Mononuclear cell (primary cell): ENCODE measurements at regions not wholly inside any gene's neighbourhood (a gene's known extent, or its start where the extent isn't known, plus 50 kb on each side); places are given as distances from the start of the nearest gene placed in this dataset.
"Not testable (repeated sequence)": the region's sequence is repeated elsewhere in the genome, so short reads cannot be mapped to it uniquely, and the experiment has no call there.

Source experiments
- H3K27me3 ChIP-seq: 2 replicates; pipeline ENCODE4 v1.6.0; 2011; ENCODE audit warnings: low read length, control low read depth; ENCODE audit not compliant: insufficient read depth
- H3K4me1 ChIP-seq: 2 replicates; pipeline ENCODE4 v1.5.1; 2011; ENCODE audit warnings: mild to moderate bottlenecking, low read length, control low read depth; ENCODE audit not compliant: insufficient read depth
- H3K4me3 ChIP-seq: 2 replicates; pipeline ENCODE4 v1.5.1; 2011; ENCODE audit warnings: mild to moderate bottlenecking, low read length, moderate library complexity
- H3K9me3 ChIP-seq: 2 replicates; pipeline ENCODE4 v1.5.1; 2011; ENCODE audit warnings: low read depth, mild to moderate bottlenecking, control low read depth, low read length

- Histone ChIP-seq H3K9me3 (peaks cover 8% of the 10 kb centered on the region), H3K4me3 (no peak overlapping the region), H3K4me1 (no peaks in the 10 kb centered on the region), H3K27me3 (no peaks in the 10 kb centered on the region)
These were observed 731.7 kb downstream of the NSUN3 start for GRCh38 chr3:94794563-94794962.

- Histone ChIP-seq H3K4me1 (no peaks in the 10 kb centered on the region), H3K9me3 (peaks cover 8% of the 10 kb centered on the region), H3K27me3 (no peaks in the 10 kb centered on the region), H3K4me3 (no peak overlapping the region)
These were observed 736.7 kb downstream of the NSUN3 start for GRCh38 chr3:94799420-94800060.

GRCh38 chr3:94811836-94812235 is 749.0 kb downstream of the NSUN3 start:
- no peak overlapping the region for H3K4me3 ChIP-seq
- no peaks in the 10 kb centered on the region for H3K27me3 ChIP-seq
- no peaks in the 10 kb centered on the region for H3K4me1 ChIP-seq
- H3K9me3 ChIP-seq, result no peaks in the 10 kb centered on the region

DNA sequence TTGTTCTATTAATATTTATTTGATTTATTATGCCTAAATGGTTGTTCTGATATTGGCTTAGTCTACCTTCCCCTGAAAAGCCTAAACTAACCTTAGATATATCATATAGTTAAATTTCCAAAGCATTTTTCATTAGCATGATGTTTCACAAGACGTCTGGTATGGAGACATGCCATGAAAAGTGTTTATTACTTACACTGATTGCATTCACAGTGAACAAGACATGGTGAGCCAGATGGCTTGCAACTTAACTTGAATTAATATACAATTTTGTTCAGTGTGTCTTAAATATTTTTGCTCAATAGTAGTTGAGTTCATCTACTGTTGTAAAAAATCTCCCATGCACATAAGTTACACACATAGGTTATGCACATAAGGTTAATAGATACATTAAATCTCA is 758.4 kb downstream of the NSUN3 start:
- H3K27me3 ChIP-seq, result no peaks in the 10 kb centered on the region
- no peaks in the 10 kb centered on the region for H3K4me1 ChIP-seq
- no peak overlapping the region for H3K4me3 ChIP-seq
- no peaks in the 10 kb centered on the region for H3K9me3 ChIP-seq

DNA sequence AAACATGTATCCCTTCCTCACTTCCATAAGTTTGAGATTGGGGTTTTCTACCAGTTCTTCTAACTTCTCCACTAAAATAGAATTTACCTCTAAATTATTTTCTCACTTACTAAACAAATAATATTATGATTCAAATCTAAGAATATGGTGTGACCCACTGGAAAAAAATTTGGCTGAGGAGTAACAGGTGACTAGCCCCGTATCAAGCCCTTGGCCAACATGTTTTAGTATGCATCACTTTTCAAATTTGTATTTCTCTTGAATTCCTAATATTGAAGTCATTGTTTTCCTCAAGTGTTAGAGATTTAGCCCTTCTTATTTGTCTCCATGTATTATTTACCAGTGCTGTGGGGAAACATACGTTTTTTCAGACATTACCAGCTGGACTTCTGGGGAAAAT is 759.4 kb downstream of the NSUN3 start:
- Histone ChIP-seq H3K4me1 (no peaks in the 10 kb centered on the region), H3K9me3 (no peaks in the 10 kb centered on the region), H3K27me3 (no peaks in the 10 kb centered on the region), H3K4me3 (no peak overlapping the region)

GRCh38 chr3:94846251-94846650 is 783.4 kb downstream of the NSUN3 start:
- not testable (repeated sequence) for H3K4me3 ChIP-seq, H3K9me3 ChIP-seq, H3K27me3 ChIP-seq, H3K4me1 ChIP-seq

DNA sequence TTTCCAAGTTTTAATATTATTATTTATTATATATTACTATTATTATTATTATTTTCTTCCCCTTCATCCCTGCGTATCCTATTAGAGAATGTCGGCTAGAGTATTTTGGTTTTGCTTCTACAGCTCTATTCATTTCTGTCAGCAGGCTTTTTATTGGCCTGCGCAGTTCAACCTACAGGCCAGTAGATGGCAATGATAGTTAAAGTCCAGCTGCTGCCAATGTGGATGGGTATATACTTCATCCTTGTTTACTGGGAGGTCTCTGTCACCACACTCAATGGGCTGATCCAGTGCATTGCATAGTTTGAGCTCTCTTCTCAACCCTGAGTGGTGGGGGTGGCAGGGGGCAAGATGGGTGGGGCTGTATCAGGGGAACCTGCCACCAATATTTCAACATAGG is 799.8 kb downstream of the NSUN3 start:
- no peak overlapping the region for H3K4me3 ChIP-seq
- peaks cover 24% of the 10 kb centered on the region for H3K9me3 ChIP-seq
- H3K27me3 ChIP-seq, result no peaks in the 10 kb centered on the region
- no peaks in the 10 kb centered on the region for H3K4me1 ChIP-seq

DNA sequence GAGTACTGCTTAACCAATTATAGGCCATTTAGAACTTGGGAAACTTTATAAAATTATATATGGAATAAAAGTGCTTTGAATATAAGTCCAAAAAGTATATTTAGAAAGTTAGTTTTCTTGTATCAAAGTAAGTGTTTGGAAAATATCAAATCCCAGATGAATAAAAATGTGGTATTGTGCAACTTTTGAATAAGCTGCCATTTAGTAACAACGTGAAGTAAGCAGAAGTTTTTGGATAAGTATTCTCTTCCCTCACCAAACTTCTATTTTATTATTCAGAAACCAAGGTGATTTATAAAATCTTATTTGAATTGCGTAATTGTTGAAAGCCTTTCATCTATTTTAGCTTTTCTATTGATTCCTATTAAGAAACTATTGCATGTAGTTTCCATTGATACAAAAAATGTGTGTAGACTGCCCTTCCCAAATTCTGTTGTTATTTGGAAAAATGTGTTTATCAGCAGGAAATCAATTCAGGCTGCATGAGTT is 806.2 kb downstream of the NSUN3 start:
- peaks cover 6% of the 10 kb centered on the region for H3K9me3 ChIP-seq
- H3K4me3 ChIP-seq, result no peak overlapping the region
- no peaks in the 10 kb centered on the region for H3K27me3 ChIP-seq
- no peaks in the 10 kb centered on the region for H3K4me1 ChIP-seq

GRCh38 chr3:94873751-94874150 is 810.9 kb downstream of the NSUN3 start:
- no peaks in the 10 kb centered on the region for H3K4me1 ChIP-seq
- no peak overlapping the region for H3K4me3 ChIP-seq
- H3K27me3 ChIP-seq, result no peaks in the 10 kb centered on the region
- H3K9me3 ChIP-seq, result peaks cover 6% of the 10 kb centered on the region

DNA sequence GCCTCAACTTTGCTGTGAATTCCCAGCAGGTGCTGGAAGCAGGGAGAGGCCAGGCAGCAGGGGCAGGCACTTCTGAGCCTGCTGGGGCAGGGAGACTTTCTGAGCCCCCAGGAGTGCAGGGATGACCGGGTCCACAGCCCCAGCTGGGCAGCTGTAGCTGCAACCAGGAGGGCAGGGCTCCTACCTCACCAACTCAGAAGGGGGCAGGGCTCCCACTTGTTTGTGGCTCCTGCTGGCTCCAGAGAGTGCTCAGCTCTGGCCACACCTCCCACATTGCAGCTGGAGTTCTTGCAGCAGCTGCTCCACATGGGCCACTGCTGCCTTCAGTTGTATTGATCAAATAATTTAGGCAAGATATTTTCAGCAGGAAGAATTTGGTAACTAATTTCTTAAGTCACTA is 812.3 kb downstream of the NSUN3 start:
- H3K27me3 ChIP-seq, result no peaks in the 10 kb centered on the region
- H3K4me1 ChIP-seq, result no peaks in the 10 kb centered on the region
- H3K4me3 ChIP-seq, result no peak overlapping the region
- H3K9me3 ChIP-seq, result no peaks in the 10 kb centered on the region

- H3K4me1 ChIP-seq, result no peaks in the 10 kb centered on the region
These were observed 824.2 kb downstream of the NSUN3 start for GRCh38 chr3:94887065-94887464.

DNA sequence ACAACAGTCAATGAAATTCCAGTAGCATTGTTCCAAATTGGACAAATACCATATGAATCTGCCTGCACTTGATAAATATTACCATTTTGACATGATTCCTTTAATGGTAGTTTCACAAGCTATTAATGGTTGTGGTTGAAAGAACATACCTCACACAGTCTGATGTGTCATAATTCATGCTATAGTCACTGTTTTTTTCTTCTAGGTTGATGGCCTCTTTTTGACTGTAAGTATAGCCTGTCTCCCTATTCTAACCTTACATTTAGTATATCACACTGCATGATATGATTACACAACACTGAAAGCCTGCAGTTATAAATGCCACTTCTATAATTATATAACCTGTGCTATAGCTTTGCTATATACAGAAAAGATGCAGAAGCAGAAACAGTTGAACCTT is 834.1 kb downstream of the NSUN3 start:
- Histone ChIP-seq H3K4me3 (no peak overlapping the region), H3K4me1 (no peaks in the 10 kb centered on the region), H3K27me3 (no peaks in the 10 kb centered on the region), H3K9me3 (no peaks in the 10 kb centered on the region)

More at GRCh38 chr3:94887065-94887464, 824.2 kb downstream of the NSUN3 start:
- no peaks in the 10 kb centered on the region for H3K27me3 ChIP-seq
- H3K9me3 ChIP-seq, result no peaks in the 10 kb centered on the region
- no peak overlapping the region for H3K4me3 ChIP-seq

GRCh38 chr3:94904156-94904674 is 841.4 kb downstream of the NSUN3 start:
- no peaks in the 10 kb centered on the region for H3K27me3 ChIP-seq
- H3K4me3 ChIP-seq, result no peak overlapping the region
- peaks cover 8% of the 10 kb centered on the region for H3K9me3 ChIP-seq
- H3K4me1 ChIP-seq, result no peaks in the 10 kb centered on the region

DNA sequence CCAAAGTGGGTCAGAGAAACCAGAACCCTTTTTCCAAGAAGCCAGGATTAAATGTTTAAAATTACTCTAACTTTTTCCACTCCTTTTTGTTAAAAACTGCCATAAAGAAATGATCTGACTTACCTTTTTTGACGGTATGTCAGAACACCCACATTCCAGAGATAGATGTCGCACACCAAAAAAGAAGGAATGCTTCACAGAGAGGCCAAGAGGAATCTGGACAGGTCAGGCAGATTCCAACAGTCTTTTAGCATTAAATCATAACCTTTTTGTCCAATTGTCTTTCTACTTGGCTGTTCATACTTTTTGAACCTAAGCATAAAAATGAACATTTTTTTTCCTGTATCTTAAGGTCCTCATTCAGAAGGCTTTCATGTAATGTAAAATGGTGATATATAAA is 846.9 kb downstream of the NSUN3 start:
- H3K27me3 ChIP-seq, result no peaks in the 10 kb centered on the region
- no peaks in the 10 kb centered on the region for H3K4me1 ChIP-seq
- H3K9me3 ChIP-seq, result no peaks in the 10 kb centered on the region
- no peak overlapping the region for H3K4me3 ChIP-seq

GRCh38 chr3:94912656-94913055 is 849.8 kb downstream of the NSUN3 start:
- H3K4me1 ChIP-seq, result no peaks in the 10 kb centered on the region
- H3K27me3 ChIP-seq, result no peaks in the 10 kb centered on the region
- no peak overlapping the region for H3K4me3 ChIP-seq
- no peaks in the 10 kb centered on the region for H3K9me3 ChIP-seq

- H3K27me3 ChIP-seq, result no peaks in the 10 kb centered on the region
- H3K4me3 ChIP-seq, result no peak overlapping the region
- no peaks in the 10 kb centered on the region for H3K9me3 ChIP-seq
- no peaks in the 10 kb centered on the region for H3K4me1 ChIP-seq
These were observed 864.3 kb downstream of the NSUN3 start for GRCh38 chr3:94927175-94927574.
